ENCODE measurements at regions not wholly inside any gene's neighbourhood (a gene's known extent, or its start where the extent isn't known, plus 50 kb on each side); places are given as distances from the start of the nearest gene placed in this dataset.

GRCh38 chr7:149673006-149673405 is 100.4 kb downstream of the ZNF467 start (continued):
- no peak for TF ChIP-seq CTCF (IDR thresholded peaks at IDR 0.05; ENCODE audit: control extremely low read depth in 1 of 3, insufficient read depth in 1 of 3, low read depth in 1 of 3, low read length in 3 of 3)
- TF ChIP-seq NANOG (IDR thresholded peaks at IDR 0.05; ENCODE audit: insufficient read depth, low read depth, low read length, poor library complexity, severe bottlenecking) = no peak
- TF ChIP-seq CHD2 (IDR thresholded peaks at IDR 0.05; ENCODE audit: low read length) = no peak
- TF ChIP-seq SP1 (IDR thresholded peaks at IDR 0.05; ENCODE audit: low read depth, low read length) = no peak

Data from H1 (cell line).